ENCODE measurements at regions not wholly inside any gene's neighbourhood (a gene's known extent, or its start where the extent isn't known, plus 50 kb on each side); places are given as distances from the start of the nearest gene placed in this dataset.

- DNase-seq (ENCODE audit: low read depth in 1 of 2, low spot score in 1 of 2) (peak; percentile 48 to 50), ATAC-seq (peak; percentile 61 to 63; a peak in 4 of 6 replicates), FAIRE-seq (no peak)
- Histone ChIP-seq H3K4me1 (no peaks in the 10 kb centered on the region), H3K27ac (no peak overlapping the region), H3K9me3 (0 out of 3 replicates have a peak, but pooled peaks cover 4% of the 10 kb centered on the region), H3K4me3 (no peak overlapping the region), H3K4me2 (no peak overlapping the region)
- TF ChIP-seq ZNF302 (CRISPR knock-in tag; IDR thresholded peaks at IDR 0.05) (no peak), FOSL2 (IDR thresholded peaks at IDR 0.05) (peak; percentile 37; the same call in 1 of the 2 replicates), FOSL2 (CRISPR knock-in tag; IDR thresholded peaks at IDR 0.05) (peak; percentile 72), EHMT2 (IDR thresholded peaks at IDR 0.05; ENCODE audit: low read depth) (peak; percentile 78; the same call in 1 of the 2 replicates), REST (IDR thresholded peaks at IDR 0.05) (peak; percentile 89), EHF (CRISPR knock-in tag; IDR thresholded peaks at IDR 0.05) (peak; percentile 47; the same call in 1 of the 2 replicates)
- POLR2A ChIA-PET: no interaction called here
- CTCF ChIA-PET: no interaction called here
- WGBS (ENCODE audit: missing lambda C conversion rate): 17% methylated on average over 6 of the region's 6 CpGs
Measured at GRCh38 chr15:69973102-69973714, 124.5 kb downstream of the TLE3 start.

- DNase-seq (ENCODE audit: low read depth in 1 of 2, low spot score in 1 of 2) (no peak), FAIRE-seq (no peak), ATAC-seq (no peak)
- Histone ChIP-seq H3K27ac (no peak overlapping the region), H3K4me2 (no peak overlapping the region), H3K9me3 (0 out of 3 replicates have a peak, but pooled peaks cover 4% of the 10 kb centered on the region), H3K4me3 (no peak overlapping the region), H3K4me1 (no peaks in the 10 kb centered on the region)
- WGBS (ENCODE audit: missing lambda C conversion rate): 27% methylated on average over 4 of the region's 4 CpGs
- ChIA-PET POLR2A (no interaction called here), CTCF (interaction anchor here (1.0 kb wide), 1 partner anchor 12 kb away, joined by 3 read pairs; no protein-coding TSS in a partner anchor)
- TF ChIP-seq HOXB5 (CRISPR knock-in tag; IDR thresholded peaks at IDR 0.05): no peak
- no peak for TF ChIP-seq CBX2 (IDR thresholded peaks at IDR 0.05; ENCODE audit: borderline replicate concordance, low read depth)
- no peak for TF ChIP-seq MYC (IDR thresholded peaks at IDR 0.05; ENCODE audit: borderline replicate concordance, low read length)
- no peak for TF ChIP-seq TFCP2L1 (CRISPR knock-in tag; IDR thresholded peaks at IDR 0.05)
Measured at GRCh38 chr15:69973880-69974279, 123.8 kb downstream of the TLE3 start.

- no peak overlapping the region for H3K27ac ChIP-seq
- peaks cover 1% of the 10 kb centered on the region; the same call in 1 of the 3 replicates for H3K4me1 ChIP-seq
- TF ChIP-seq BCL3 (IDR thresholded peaks at IDR 0.05) (no peak), CBX8 (IDR thresholded peaks at IDR 0.05) (no peak), ZNF302 (CRISPR knock-in tag; IDR thresholded peaks at IDR 0.05) (no peak), RARB (CRISPR knock-in tag; IDR thresholded peaks at IDR 0.05) (no peak), POLR2A (IDR thresholded peaks at IDR 0.05; ENCODE audit: low read length) (no peak), POLR2AphosphoS2 (conservative IDR thresholded peaks at IDR 0.05; ENCODE audit: low read length) (no peak), MAX (IDR thresholded peaks at IDR 0.05) (no peak), HES2 (IDR thresholded peaks at IDR 0.05) (no peak)
- H3K9me3 ChIP-seq: 0 out of 3 replicates have a peak, but pooled peaks cover 4% of the 10 kb centered on the region
- CTCF ChIA-PET: interaction anchor here (1.0 kb wide), 1 partner anchor 11 kb away, joined by 3 read pairs; no protein-coding TSS in a partner anchor
- POLR2A ChIA-PET: no interaction called here
- WGBS (ENCODE audit: missing lambda C conversion rate): 17% methylated on average over 5 of the region's 5 CpGs
- DNase-seq (ENCODE audit: low read depth in 1 of 2, low spot score in 1 of 2) (no peak), FAIRE-seq (no peak), ATAC-seq (no peak)
- H3K4me2 ChIP-seq: no peak overlapping the region
- no peak overlapping the region for H3K4me3 ChIP-seq
Measured at GRCh38 chr15:69974321-69974720, 123.4 kb downstream of the TLE3 start.
